NCI-H1048 (cell line): ENCODE measurements at regions not wholly inside any gene's neighbourhood (a gene's known extent, or its start where the extent isn't known, plus 50 kb on each side); places are given as distances from the start of the nearest gene placed in this dataset.
"Not testable (repeated sequence)": the region's sequence is repeated elsewhere in the genome, so short reads cannot be mapped to it uniquely, and the experiment has no call there.

Experiments used
- DNase-seq: peaks from one replicate; lab custom pipeline; 2025; lab: John Stamatoyannopoulos, UW

DNA sequence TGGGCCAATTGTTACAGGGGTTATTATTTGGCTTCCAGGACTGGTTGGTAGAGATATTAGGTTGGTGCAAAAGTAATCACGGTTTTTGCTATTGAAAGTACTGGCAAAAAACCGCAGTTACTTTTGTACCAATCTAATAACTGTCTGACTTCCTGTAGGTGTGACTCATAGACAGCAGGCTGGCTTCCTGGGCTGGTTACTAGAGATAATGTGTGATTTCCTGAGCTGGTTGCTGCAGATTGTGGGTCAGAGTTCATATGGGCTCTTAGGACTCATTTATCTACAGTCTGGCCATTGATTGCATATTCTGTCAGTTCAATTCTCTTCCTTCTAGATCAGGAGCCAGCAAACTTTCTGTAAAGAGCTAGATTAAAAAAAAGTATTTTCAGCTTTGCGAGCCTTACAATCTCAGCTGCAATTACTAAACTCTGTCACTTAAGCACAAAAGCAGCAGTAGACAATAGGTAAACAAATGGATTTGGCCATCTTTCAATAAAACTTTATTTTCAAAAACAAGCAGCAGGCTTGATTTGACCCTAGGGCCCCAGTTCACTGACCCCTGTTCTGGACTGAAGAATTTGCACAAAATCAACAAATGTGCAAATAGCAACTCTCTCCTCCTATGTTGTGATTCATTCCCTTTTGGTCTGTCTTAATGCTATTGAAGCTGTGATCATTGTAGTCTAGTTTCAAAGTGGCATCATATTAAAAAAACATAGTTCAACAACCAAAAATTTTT is 50.8 kb upstream of the BOD1L1 start:
- no peak for DNase-seq

DNA sequence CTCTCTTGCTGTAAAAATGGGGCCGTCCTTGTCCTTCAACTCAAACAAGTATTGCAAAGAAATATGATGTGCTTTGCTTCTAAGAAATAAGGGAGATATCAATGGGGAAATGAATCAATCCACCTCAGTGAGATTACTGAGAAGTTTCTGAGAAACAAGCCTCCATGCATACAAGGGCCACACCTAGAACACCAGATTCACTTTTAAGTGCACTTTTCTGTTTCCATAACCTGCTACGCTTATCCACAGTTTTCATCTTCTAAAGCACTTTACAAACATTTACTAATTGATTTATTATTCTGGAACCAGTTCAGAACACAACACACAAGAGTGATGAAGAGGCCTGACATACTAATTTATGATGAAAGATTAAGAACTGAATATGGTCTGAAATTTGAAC is 54.0 kb upstream of the BOD1L1 start:
- no peak for DNase-seq

DNA sequence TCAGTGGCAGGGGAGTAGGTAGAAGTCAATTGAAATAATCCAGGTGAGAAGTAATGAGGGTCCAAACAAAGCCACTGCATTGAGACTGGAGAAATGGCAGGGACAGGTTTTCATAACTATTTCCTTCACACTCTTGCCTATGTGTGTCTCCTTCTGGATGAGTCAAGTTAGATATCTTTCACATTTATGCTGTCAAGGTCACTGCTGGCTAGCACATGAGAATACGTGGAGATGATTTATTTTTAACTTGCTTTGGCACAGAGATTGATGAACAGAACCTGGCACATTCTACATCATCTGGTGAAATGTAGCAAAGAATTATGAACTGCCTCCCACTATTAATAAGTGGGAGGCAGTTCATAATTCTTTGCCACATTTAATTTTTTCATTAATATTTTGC is 66.7 kb upstream of the BOD1L1 start:
- DNase-seq = no peak

DNA sequence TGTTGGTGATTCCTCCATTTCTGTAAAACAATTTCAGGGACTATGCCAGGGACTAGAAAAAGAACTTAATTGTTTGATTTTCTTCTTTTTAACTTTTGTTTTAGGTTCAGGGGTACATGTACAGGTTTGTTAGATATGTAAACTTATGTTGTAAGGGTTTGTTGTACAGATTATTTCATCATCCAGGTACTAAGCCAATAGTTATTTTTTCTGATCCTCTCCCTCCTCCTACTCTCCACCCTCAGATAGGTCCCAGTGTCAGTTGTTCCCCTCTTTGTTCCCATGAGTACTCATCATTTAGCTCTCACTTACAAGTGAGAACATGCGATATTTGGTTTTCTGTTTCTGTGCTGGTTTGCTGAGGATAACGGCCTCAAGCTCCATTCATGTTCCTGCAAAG is 70.8 kb upstream of the BOD1L1 start:
- no peak for DNase-seq

DNA sequence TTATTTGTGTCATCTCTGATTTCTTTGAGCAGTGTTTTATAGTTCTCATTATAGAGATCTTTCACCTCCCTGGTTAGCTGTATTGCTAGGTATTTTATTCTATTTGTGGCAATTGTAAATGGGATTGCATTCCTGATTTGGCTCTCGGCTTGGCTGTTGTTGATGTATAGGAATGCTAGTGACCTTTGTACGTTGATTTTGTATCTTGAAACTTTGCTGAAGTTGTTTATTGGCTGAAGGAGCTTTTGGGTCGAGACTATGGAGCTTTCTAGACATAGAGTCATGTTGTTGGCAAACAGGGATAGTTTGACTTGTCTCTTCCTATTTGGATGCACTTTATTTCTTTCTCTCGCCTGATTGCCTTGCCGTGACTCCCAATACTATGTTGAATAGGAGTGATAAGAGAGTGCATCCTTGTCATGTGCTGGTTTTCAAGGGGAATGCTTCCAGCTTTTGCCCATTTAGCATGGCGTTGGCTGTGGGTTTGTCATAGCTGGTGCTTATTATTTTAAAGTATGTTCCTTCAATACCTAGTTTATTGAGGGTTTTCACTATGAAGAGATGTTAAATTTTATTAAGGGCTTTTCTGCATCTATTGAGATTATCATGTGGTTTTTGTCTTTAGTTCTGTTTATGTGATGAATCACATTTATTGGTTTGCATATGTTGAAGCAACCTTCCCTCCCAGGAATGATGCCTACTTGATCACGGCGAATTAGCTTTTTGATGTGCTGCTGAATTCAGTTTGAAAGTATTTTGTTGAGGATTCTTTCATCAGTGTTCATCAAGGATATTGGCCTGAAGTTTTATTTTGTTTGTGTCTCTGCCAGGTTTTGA is 72.7 kb upstream of the BOD1L1 start:
- DNase-seq = no peak

DNA sequence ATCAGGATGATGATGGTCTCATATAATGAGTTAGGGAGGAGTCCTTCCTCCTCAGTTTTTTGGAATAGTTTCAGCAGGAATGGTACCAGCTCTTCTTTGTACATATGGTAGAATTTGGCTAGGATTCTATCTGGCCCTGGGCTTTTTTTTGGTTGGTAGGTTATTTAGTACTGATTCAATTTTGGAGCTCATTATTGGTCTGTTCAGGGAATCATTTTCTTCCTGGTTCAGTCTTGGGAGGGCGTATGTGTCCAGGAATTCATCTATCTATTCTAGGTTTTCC is 73.3 kb upstream of the BOD1L1 start:
- DNase-seq = not testable (repeated sequence)

DNA sequence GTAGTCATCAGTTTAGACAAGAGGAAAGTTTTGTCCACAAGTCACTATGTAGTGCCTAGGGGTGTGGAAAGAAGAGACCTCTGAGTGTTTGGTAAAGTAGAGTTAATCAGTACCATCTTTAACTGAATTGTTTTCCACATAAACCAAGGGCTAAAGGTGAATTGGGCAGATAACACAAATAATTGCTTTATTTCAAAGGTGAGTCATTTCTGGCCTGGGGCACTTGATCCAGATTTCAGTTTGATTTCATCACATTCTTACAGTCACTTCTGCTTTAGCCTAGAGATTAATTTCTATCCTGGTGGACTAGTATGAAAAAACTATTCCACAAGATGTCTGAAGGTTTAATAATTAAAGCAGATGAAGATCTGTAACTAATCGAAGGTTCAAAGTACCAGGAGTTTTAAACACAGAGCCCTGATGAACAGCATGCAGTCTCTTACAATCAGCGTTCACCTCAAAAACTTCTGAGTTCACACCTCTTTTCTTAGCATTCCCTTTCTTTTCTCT is 74.5 kb upstream of the BOD1L1 start:
- DNase-seq = no peak

DNA sequence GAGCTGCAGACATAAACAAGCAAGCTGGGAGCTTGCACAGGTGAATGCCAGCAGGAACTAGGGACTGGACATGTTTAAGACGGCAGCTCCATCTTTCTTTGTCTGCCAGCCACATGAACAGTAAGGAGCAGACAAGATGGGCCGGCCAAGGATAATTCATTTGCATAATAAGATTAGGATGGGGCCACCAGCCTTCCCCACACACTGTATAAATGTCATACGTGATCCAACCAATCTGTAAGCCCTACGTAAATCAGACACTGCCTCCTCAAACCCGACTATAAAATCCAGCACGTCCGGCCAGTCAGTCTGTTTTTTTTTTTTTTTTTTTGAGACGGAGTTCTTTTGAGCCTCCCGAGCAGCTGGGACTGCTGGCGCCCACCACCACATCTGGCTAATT is 75.6 kb upstream of the BOD1L1 start:
- DNase-seq = no peak

DNA sequence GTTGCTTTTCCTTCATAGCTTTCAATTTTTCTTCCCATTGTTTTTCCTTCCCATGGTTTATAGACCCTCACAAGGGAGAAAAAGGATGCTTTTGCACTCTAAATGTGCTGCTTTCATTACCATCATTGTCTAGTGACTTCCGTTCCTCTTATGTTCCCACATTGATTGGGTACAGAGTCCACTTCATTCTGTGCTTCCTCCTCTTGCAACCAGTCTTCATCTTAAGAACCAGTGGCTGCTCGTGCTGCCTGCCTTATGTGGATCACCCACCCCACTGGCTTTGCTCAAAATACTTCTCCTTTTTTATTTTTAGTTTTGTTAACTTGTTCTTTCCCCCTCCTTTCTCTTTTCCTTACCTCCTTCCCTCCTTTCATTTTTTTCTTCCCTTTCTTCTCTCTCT is 76.5 kb upstream of the BOD1L1 start:
- no peak for DNase-seq

DNA sequence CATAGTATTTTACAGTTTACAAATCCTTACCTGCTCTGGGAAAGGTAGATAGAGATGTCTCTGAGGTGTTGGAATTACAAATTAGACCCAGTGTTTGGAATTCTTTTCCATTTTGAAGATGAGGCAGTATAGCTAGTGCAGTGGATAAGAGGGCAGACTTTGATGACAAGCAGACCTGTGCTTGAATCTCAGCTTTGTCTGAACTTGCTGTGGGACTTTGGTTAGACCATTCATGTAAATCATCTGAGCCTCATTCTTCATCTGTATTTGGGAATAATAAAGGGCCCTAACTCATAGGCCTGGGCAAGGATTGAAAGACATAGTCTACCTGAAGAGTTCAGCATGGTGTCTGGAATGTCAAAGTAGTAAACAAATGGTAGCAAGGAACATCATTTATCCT is 77.2 kb upstream of the BOD1L1 start:
- no peak for DNase-seq

DNA sequence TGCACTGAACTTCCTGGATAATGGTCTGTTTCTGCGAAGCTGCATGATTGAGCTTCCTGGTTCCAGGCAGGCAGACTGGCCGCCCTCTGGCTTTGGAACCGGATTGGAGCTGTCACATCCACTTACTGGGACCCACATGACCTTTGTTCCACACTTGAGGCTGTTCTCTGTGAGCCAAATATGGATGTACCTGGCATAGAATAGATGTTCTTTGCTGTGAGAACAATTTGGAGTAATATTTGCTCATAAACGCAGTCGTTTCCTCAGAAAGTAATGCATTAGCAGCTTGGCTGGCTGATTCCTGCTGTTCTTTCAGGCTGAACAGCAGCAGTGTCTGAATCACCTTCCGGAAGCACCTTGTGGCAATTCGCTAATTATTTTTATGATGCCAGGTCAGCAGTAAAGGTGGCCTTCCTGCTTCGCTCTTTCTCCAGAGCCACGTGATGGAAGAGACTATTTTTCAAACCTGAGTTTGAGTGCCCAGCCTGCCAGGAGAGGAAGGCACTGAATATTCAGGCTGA is 78.1 kb upstream of the BOD1L1 start:
- DNase-seq = no peak

DNA sequence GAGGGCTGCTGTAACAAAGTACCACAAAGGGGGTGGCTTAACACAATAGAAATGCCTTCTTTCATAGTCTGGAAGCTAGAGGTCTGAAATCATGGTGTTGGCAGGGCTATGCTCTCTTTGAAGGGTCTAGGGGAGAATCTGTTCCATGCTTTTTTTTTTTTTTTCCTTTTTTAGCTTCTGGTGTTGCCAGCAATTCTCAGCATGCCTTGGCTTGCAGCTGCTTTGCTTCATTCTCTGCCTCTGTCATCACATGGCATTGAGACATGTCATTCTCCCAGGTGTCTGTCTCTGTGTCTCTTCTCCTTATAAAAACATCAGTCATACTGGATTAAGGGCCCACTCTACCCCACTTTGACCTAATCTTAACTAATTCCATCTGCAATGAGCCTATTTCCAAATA is 78.6 kb upstream of the BOD1L1 start:
- no peak for DNase-seq

DNA sequence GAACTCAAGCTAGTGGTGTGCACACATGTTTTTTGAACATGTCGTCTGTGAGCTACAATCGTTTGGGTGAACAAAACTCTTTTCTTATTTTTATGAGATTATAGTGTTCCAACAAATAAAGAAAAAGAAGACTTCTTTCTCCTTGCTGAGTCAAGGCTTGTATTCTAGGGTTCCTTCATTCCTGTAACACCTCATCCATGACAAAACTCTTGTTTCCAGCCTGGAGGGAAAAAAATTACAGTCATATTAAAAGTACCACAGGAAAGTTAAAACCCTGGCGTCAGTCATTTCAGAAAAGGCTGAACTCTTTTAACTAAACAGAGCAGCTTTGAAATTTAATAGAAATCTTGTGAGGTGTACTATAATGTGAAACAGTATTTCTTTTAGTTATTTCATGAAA is 79.2 kb upstream of the BOD1L1 start:
- no peak for DNase-seq

DNA sequence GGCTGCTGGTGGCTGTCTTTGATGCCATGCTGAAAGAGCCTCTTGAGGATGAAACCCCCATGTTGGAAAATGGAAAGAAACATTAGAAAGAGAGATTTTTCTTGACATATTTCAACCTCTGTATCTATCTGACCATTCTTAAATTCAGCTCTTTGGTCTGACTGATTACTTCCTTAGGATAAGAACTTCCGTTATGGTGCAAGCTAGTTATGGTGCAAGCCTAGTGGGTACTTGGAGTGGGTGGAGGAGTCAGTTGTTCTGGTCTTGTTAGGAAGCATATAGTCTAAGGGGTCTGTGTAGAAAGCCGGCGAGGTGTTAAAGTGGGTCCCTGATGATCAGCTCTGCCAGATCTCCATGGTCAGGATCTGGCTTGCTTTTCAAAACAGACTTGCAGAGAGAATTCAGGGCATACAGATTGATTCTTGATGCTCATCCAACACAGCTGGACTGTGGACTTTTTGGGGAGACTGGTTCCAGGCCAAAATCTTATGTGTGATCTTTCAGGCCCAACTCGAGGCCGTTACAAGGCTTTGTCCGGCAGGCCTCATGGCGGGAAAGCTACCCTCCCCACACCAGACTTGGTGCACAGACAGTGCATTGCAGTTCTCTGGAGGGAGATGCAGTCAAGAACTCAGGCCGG is 82.8 kb upstream of the BOD1L1 start:
- DNase-seq = no peak

DNA sequence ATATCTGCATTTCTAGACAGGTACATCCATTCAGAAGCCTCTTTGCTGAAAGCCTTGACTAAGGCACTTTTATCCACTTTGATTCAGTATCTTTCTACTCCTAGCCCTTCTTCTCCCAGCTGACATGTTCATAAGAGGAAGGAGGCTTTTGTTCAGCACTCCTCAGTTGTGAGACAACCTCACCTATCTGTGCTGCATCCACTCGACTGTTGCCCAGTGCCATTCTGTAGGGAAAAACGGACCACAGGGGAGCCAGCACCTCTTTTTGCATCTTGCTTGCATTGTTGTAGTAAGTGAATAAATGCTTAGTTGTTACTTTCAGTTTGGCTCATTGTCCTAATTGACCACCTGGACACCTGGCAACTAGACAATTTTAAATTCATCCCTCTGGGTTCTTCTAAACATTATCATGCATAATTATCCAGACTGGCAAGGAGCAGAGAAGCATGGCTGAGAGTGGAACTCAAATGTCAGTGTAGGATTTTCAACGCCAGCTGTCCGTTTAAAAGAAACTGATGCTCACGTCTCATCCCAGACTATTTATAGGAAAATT is 83.8 kb upstream of the BOD1L1 start:
- DNase-seq = no peak

DNA sequence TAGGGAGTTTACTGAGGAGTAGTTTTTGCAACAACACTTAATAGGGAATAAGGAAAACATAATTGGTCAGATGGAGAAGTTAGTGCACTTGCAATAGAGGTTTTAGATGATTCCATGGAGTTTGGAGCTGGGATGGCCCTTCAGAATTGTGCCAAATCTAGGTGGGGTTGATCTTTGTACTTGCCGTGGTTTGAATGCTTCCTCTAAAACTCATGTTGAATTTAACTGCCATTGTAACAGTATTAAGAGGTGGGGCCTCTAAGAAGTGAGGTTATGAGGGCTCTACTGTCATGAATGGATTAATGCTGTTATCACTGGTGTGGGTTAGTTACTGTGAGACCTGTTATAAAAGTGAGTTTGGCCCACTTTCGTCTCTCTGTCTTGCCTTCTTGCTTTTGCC is 94.4 kb upstream of the BOD1L1 start:
- no peak for DNase-seq

DNA sequence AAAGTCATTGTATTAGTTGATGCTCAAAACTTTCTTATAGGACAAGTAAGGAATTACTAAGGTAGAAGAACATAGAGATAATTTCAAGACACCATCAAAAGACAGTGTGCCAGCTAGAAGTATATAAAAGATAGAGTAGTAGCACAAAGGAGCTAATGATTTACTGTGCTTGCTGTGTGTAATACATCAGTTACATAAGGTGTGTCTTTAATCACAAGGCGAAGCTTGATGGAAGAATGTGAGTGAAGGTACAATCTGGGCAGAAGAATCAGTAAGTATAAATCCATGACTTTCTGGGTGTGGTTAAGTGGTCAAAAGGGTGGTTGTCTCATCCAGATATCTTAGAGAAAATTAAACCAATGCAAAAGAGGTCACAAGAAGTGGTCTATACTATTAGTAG is 95.1 kb upstream of the BOD1L1 start:
- DNase-seq = no peak

DNA sequence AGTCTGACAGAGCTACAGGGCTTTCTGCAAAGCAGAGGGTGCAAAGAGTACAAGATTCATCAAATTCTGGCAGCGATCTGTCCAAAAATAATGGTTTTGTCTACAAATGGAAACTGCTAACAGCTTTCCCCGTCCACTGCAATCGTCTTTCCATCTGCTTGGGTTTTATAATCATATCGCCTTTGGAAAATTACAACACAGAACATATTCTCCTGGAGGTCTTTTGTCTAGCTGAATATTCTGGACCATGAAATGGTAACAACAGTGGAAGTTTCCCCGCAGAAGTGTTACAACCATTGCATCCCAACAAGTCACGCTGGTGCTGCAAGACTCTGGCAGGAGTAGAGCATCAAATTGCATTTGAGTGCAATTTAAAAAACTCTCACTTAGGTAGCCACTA is 101.2 kb upstream of the BOD1L1 start:
- DNase-seq = no peak

DNA sequence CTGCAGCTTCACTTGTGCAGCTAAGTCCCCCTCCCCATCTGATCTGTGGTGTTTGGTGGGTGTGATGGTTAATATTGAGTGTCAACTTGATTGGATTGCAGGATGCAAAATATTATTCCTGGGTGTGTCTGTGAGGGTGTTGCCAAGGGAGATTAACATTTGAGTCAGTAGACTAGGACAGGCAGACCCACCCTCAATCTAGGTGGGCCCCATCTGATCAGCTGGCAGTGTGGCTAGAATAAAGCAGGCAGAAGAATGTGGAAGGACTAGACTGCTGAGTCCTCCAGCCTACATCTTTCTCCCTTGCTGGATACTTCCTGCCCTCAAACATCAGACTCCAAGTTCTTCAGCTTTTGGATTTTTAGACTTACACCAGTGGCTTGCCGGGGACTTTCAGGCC is 103.5 kb upstream of the BOD1L1 start:
- DNase-seq = no peak

DNA sequence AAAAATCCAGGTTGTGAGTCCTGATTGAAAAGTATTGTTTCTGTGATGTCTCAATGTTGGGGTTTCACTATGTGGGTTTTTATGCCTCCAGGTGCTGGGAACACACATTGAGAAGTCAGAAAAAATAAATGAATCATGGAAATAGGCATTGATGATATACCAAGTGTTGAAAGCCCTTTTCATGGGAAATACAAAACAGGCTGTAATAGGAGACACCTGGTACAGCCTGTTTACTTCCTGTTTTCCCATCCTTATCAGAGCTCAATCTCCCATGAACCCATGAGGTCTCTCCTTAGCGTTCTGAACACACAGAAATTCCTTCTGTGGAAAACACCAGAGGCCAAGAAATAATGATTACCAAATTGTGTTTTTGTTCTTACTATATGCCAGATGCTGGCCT is 106.3 kb upstream of the BOD1L1 start:
- no peak for DNase-seq

DNA sequence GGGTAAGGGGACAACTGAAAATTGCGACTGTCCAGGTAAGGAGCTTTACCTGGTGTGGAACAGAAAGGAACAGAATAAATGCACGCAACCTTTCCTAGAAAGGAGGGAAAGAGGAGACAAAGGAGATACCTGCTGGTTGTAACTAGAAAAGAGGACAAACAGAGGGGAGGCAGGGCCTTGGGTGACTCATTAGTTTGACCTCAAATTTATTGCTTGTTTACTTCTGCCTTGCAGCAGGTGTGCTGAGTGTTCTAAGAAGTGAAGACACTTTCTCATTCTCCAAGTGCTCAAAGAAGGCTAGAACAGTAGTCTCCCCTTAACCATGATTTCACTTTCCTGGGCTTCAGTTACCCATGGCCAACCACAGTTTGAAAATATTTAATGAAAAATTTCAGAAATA is 123.1 kb upstream of the BOD1L1 start:
- no peak for DNase-seq

DNA sequence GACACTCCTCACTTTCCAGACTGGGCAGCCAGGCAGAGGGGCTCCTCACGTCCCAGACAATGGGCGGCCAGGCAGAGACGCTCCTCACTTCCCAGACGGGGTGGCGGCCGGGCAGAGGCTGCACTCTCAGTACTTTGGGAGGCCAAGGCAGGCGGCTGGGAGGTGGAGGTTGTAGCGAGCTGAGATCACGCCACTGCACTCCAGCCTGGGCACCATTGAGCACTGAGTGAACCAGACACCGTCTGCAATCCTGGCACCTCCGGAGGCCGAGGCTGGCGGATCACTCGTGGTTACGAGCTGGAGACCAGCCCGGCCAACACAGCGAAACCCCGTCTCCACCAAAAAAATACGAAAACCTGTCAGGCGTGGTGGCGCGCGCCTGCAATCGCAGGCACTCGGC is 134.1 kb upstream of the BOD1L1 start:
- not testable (repeated sequence) for DNase-seq

DNA sequence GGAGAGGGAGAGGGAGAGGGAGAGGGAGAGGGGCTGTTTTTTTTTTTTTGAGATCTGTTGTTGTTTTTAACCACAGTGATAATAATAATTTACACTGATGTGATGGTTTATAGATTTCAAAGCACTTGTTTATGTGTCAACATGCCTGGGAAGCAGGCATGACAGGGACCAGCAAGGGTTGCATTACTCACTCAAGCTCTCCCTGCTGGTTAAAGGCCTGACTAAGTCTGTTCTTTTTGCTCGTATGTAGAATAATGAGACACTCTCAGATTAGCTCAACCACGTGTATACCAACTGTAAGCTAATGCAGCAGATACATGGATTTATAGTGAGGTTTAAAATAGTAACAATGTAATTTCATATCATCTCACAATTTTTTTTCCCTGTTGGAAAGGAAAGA is 134.6 kb upstream of the BOD1L1 start:
- no peak for DNase-seq
